Stimulated activated naive CD8-positive, alpha-beta T cell treated with anti-CD3 and anti-CD28 coated beads, Interleukin-15, Interleukin-2, amounts not matched to agents 100 ng/mL and 50 ng/mL, for 24 hours (primary cell): ENCODE measurements at regions not wholly inside any gene's neighbourhood (a gene's known extent, or its start where the extent isn't known, plus 50 kb on each side); places are given as distances from the start of the nearest gene placed in this dataset.
"Not testable (repeated sequence)": the region's sequence is repeated elsewhere in the genome, so short reads cannot be mapped to it uniquely, and the experiment has no call there.

Experiments
- H3K27ac Mint-ChIP-seq: one replicate; pipeline ENCODE4 v1.8.0; 2021; ENCODE audit warnings: mild to moderate bottlenecking, mixed read lengths
- H3K27me3 Mint-ChIP-seq: one replicate; pipeline ENCODE4 v1.8.0; 2021; ENCODE audit warnings: mixed read lengths
- H3K36me3 Mint-ChIP-seq: one replicate; pipeline ENCODE4 v1.8.0; 2021; ENCODE audit warnings: low read depth, mixed read lengths
- H3K4me1 Mint-ChIP-seq: one replicate; pipeline ENCODE4 v1.8.0; 2021; ENCODE audit warnings: low read depth, mixed read lengths
- H3K4me3 Mint-ChIP-seq: one replicate; pipeline ENCODE4 v1.8.0; 2021; ENCODE audit warnings: mild to moderate bottlenecking, mixed read lengths
- H3K9me3 Mint-ChIP-seq: one replicate; pipeline ENCODE4 v1.8.0; 2021; ENCODE audit warnings: mixed read lengths

- Mint-ChIP-seq H3K36me3 (no peaks in the 10 kb centered on the region), H3K27ac (no peak overlapping the region), H3K4me1 (no peaks in the 10 kb centered on the region), H3K9me3 (peaks cover under 1% of the 10 kb centered on the region), H3K27me3 (no peaks in the 10 kb centered on the region), H3K4me3 (no peak overlapping the region)
Measured at GRCh38 chr7:52211930-52212329, 823.5 kb upstream of the POM121L12 start.

- Mint-ChIP-seq H3K4me1 (no peaks in the 10 kb centered on the region), H3K36me3 (no peaks in the 10 kb centered on the region), H3K4me3 (no peak overlapping the region), H3K27me3 (no peaks in the 10 kb centered on the region), H3K9me3 (no peaks in the 10 kb centered on the region), H3K27ac (no peak overlapping the region)
Measured at GRCh38 chr7:52209614-52210013, 825.8 kb upstream of the POM121L12 start.

GRCh38 chr7:52197221-52197620 is 838.2 kb upstream of the POM121L12 start:
- no peak overlapping the region for H3K4me3 Mint-ChIP-seq
- H3K27me3 Mint-ChIP-seq = no peaks in the 10 kb centered on the region
- no peak overlapping the region for H3K27ac Mint-ChIP-seq
- no peaks in the 10 kb centered on the region for H3K4me1 Mint-ChIP-seq
- no peaks in the 10 kb centered on the region for H3K36me3 Mint-ChIP-seq
- H3K9me3 Mint-ChIP-seq = peaks cover 4% of the 10 kb centered on the region

- Mint-ChIP-seq H3K4me3 (no peak overlapping the region), H3K27me3 (no peaks in the 10 kb centered on the region), H3K4me1 (no peaks in the 10 kb centered on the region), H3K9me3 (peaks cover 6% of the 10 kb centered on the region), H3K36me3 (no peaks in the 10 kb centered on the region), H3K27ac (no peak overlapping the region)
Measured at GRCh38 chr7:52195664-52196063, 839.8 kb upstream of the POM121L12 start.

- H3K4me3 Mint-ChIP-seq = no peak overlapping the region
- peaks cover 12% of the 10 kb centered on the region for H3K9me3 Mint-ChIP-seq
- no peak overlapping the region for H3K27ac Mint-ChIP-seq
- no peaks in the 10 kb centered on the region for H3K4me1 Mint-ChIP-seq
- no peaks in the 10 kb centered on the region for H3K36me3 Mint-ChIP-seq
- H3K27me3 Mint-ChIP-seq = no peaks in the 10 kb centered on the region
Measured at GRCh38 chr7:52189153-52189778, 846.2 kb upstream of the POM121L12 start.

GRCh38 chr7:52184006-52184703 is 851.3 kb upstream of the POM121L12 start:
- Mint-ChIP-seq H3K4me1 (no peaks in the 10 kb centered on the region), H3K9me3 (peaks cover 17% of the 10 kb centered on the region), H3K27me3 (no peaks in the 10 kb centered on the region), H3K4me3 (no peak overlapping the region), H3K36me3 (no peaks in the 10 kb centered on the region), H3K27ac (no peak overlapping the region)

GRCh38 chr7:52179934-52180333 is 855.5 kb upstream of the POM121L12 start:
- H3K27me3 Mint-ChIP-seq = no peaks in the 10 kb centered on the region
- H3K9me3 Mint-ChIP-seq = peaks cover 23% of the 10 kb centered on the region
- H3K36me3 Mint-ChIP-seq = no peaks in the 10 kb centered on the region
- no peak overlapping the region for H3K4me3 Mint-ChIP-seq
- H3K27ac Mint-ChIP-seq = no peak overlapping the region
- H3K4me1 Mint-ChIP-seq = no peaks in the 10 kb centered on the region

- peaks cover 12% of the 10 kb centered on the region for H3K9me3 Mint-ChIP-seq
- H3K4me1 Mint-ChIP-seq = no peaks in the 10 kb centered on the region
- no peaks in the 10 kb centered on the region for H3K27me3 Mint-ChIP-seq
- H3K36me3 Mint-ChIP-seq = no peaks in the 10 kb centered on the region
- no peak overlapping the region for H3K4me3 Mint-ChIP-seq
- no peak overlapping the region for H3K27ac Mint-ChIP-seq
Measured at GRCh38 chr7:52168085-52168484, 851.5 kb upstream of the COBL start.

GRCh38 chr7:52163311-52163710 is 846.7 kb upstream of the COBL start:
- Mint-ChIP-seq H3K27me3 (no peaks in the 10 kb centered on the region), H3K9me3 (peaks cover 3% of the 10 kb centered on the region), H3K27ac (no peak overlapping the region), H3K4me1 (no peaks in the 10 kb centered on the region), H3K4me3 (no peak overlapping the region), H3K36me3 (no peaks in the 10 kb centered on the region)

GRCh38 chr7:52161483-52161882 is 844.9 kb upstream of the COBL start:
- no peak overlapping the region for H3K4me3 Mint-ChIP-seq
- H3K27me3 Mint-ChIP-seq = no peaks in the 10 kb centered on the region
- no peaks in the 10 kb centered on the region for H3K36me3 Mint-ChIP-seq
- H3K4me1 Mint-ChIP-seq = no peaks in the 10 kb centered on the region
- H3K27ac Mint-ChIP-seq = no peak overlapping the region
- H3K9me3 Mint-ChIP-seq = peaks cover 5% of the 10 kb centered on the region

- not testable (repeated sequence) for H3K4me3 Mint-ChIP-seq, H3K27me3 Mint-ChIP-seq, H3K9me3 Mint-ChIP-seq, H3K36me3 Mint-ChIP-seq, H3K27ac Mint-ChIP-seq, H3K4me1 Mint-ChIP-seq
Measured at GRCh38 chr7:52159421-52159820, 842.8 kb upstream of the COBL start.

GRCh38 chr7:52154382-52154781 is 837.8 kb upstream of the COBL start:
- H3K4me3 Mint-ChIP-seq = no peak overlapping the region
- H3K4me1 Mint-ChIP-seq = no peaks in the 10 kb centered on the region
- peaks cover 14% of the 10 kb centered on the region for H3K9me3 Mint-ChIP-seq
- H3K27me3 Mint-ChIP-seq = no peaks in the 10 kb centered on the region
- no peaks in the 10 kb centered on the region for H3K36me3 Mint-ChIP-seq
- H3K27ac Mint-ChIP-seq = no peak overlapping the region

- H3K27me3 Mint-ChIP-seq = no peaks in the 10 kb centered on the region
- H3K27ac Mint-ChIP-seq = no peak overlapping the region
- H3K9me3 Mint-ChIP-seq = peaks cover 14% of the 10 kb centered on the region
- no peak overlapping the region for H3K4me3 Mint-ChIP-seq
- no peaks in the 10 kb centered on the region for H3K36me3 Mint-ChIP-seq
- H3K4me1 Mint-ChIP-seq = no peaks in the 10 kb centered on the region
Measured at GRCh38 chr7:52151559-52151958, 835.0 kb upstream of the COBL start.

- peaks cover 11% of the 10 kb centered on the region for H3K9me3 Mint-ChIP-seq
- no peaks in the 10 kb centered on the region for H3K4me1 Mint-ChIP-seq
- H3K27ac Mint-ChIP-seq = no peak overlapping the region
- no peaks in the 10 kb centered on the region for H3K27me3 Mint-ChIP-seq
- no peaks in the 10 kb centered on the region for H3K36me3 Mint-ChIP-seq
- no peak overlapping the region for H3K4me3 Mint-ChIP-seq
Measured at GRCh38 chr7:52150952-52151351, 834.3 kb upstream of the COBL start.

- Mint-ChIP-seq H3K4me3 (no peak overlapping the region), H3K27ac (no peak overlapping the region), H3K4me1 (no peaks in the 10 kb centered on the region), H3K27me3 (no peaks in the 10 kb centered on the region), H3K36me3 (no peaks in the 10 kb centered on the region), H3K9me3 (peaks cover 4% of the 10 kb centered on the region)
Measured at GRCh38 chr7:52146871-52147634, 830.4 kb upstream of the COBL start.
